GM12892 (cell line): ENCODE measurements at regions not wholly inside any gene's neighbourhood (a gene's known extent, or its start where the extent isn't known, plus 50 kb on each side); places are given as distances from the start of the nearest gene placed in this dataset.

Experiments used
- POLR2A ChIP-seq: IDR thresholded peaks from 2 replicates; pipeline ENCODE4 v1.6.1; 2011; ENCODE audit warnings: low read depth, low read length, control low read depth
- POLR2AphosphoS5 ChIP-seq: IDR thresholded peaks from 2 replicates; pipeline ENCODE4 v1.6.1; 2011; ENCODE audit warnings: low read depth, low read length, control low read depth
- TAF1 ChIP-seq: IDR thresholded peaks from 2 replicates; pipeline ENCODE4 v1.6.1; 2011; ENCODE audit warnings: low read depth, mild to moderate bottlenecking, control low read depth, low read length, borderline replicate concordance

DNA sequence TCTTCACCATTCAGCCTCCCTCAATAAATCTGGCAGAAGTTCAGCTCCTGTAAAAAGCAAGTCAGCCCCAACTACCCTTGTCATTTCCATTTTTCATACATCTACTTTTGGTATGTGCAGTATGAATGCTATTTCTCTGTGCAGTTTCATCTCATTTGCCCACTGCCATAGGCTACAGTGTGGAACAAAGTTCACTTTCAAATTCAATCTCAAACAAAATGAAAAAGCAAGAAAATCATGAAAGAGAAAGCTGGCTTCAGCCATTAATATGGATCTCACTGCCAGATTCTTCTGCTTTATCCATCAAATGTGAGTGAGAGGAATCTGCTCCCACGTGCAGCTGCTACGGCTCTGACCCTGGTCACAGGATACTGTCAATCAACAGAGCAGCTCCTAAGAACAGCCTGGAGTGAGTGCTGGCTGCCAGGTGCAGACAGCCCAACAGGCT, 494.2 kb downstream of the ZNF608 start:
- TF ChIP-seq POLR2AphosphoS5, result no peak
- TF ChIP-seq POLR2A, result no peak
- TF ChIP-seq TAF1, result no peak
